Panc1 (cell line): ENCODE measurements at regions not wholly inside any gene's neighbourhood (a gene's known extent, or its start where the extent isn't known, plus 50 kb on each side); places are given as distances from the start of the nearest gene placed in this dataset.

Experiments
- ATAC-seq: fragments of 200-7000 bp; cut with Tn5 transposase; 2 replicates; pipeline ENCODE4 v1.9.1; 2020; ENCODE audit warnings: mild to moderate bottlenecking, moderate library complexity
- BruUV-seq: library from RNA; stranded (reverse); fragments of 400-500 nt; replicated peaks from 2 replicates; lab custom pipeline; 2021; lab: Mats Ljungman, UMichigan
- CTCF ChIA-PET: fragments of 300-600 bp; sonication (Branson Sonifier 250); formaldehyde crosslinking; loops from one replicate; lab custom pipeline; 2022; ENCODE audit warnings: antibody characterized with exemption; lab: Charles Lee
- POLR2A ChIA-PET: fragments of 300-600 bp; sonication (Branson Sonifier 250); formaldehyde crosslinking; loops from one replicate; lab custom pipeline; 2022; ENCODE audit warnings: antibody characterized with exemption; lab: Charles Lee
- DNase-seq: peaks from one replicate; pipeline ENCODE4 v3.0.0-alpha.2; 2010; ENCODE audit warnings: low read depth, low spot score
- H3K27ac ChIP-seq: 2 replicates; pipeline ENCODE4 v1.5.1; 2011; ENCODE audit warnings: mild to moderate bottlenecking, low read length, inconsistent platforms
- H3K27me3 ChIP-seq: fragments of 200-500 bp; sonication (Bioruptor generic); 2 replicates; pipeline ENCODE4 v1.6.0; 2014; ENCODE audit warnings: low read length, inconsistent platforms; ENCODE audit not compliant: control insufficient read depth, insufficient read depth
- H3K36me3 ChIP-seq: fragments of 200-500 bp; sonication (Bioruptor generic); 2 replicates; pipeline ENCODE4 v1.5.1; 2014; ENCODE audit warnings: inconsistent platforms, mild to moderate bottlenecking, low read length, moderate library complexity; ENCODE audit not compliant: control insufficient read depth, insufficient read depth
- H3K4me1 ChIP-seq: 2 replicates; pipeline ENCODE4 v1.5.1; 2011; ENCODE audit warnings: inconsistent platforms, mild to moderate bottlenecking, low read length, moderate library complexity; ENCODE audit not compliant: control insufficient read depth, insufficient read depth
- H3K4me3 ChIP-seq, 2 experiments: 2 replicates each; pipeline ENCODE4 v1.5.1; 2011 to 2012; ENCODE audit warnings: low read depth in 2 of 2, low read length in 2 of 2, mild to moderate bottlenecking in 2 of 2, inconsistent platforms in 1 of 2, moderate library complexity in 1 of 2
- H3K9me3 ChIP-seq: fragments of 200-500 bp; sonication (Bioruptor generic); 2 replicates; pipeline ENCODE4 v1.5.1; 2014; ENCODE audit warnings: low read depth, mild to moderate bottlenecking, inconsistent platforms, low read length, moderate library complexity; ENCODE audit not compliant: control insufficient read depth, insufficient read depth
- CTCF ChIP-seq: fragments of 450-650 bp; IDR thresholded peaks from 2 replicates; pipeline ENCODE4 v1.5.1; 2017; ENCODE audit warnings: mild to moderate bottlenecking
- POLR2AphosphoS5 ChIP-seq: IDR thresholded peaks from 2 replicates; pipeline ENCODE4 v1.6.1; 2012; ENCODE audit warnings: mild to moderate bottlenecking, low read depth, low read length, moderate library complexity
- REST ChIP-seq, 2 experiments: IDR thresholded peaks; 2 replicates each; pipeline ENCODE4 v1.6.1; 2011 to 2012; ENCODE audit warnings: low read depth in 2 of 2, control low read depth in 1 of 2, low read length in 1 of 2, mild to moderate bottlenecking in 1 of 2, moderate library complexity in 1 of 2; ENCODE audit not compliant: insufficient read depth in 1 of 2
- SIN3A ChIP-seq: IDR thresholded peaks from 2 replicates; pipeline ENCODE4 v1.6.1; 2012; ENCODE audit warnings: low read depth, mild to moderate bottlenecking, low read length, moderate library complexity, borderline replicate concordance; ENCODE audit not compliant: insufficient read depth
- TCF7L2 ChIP-seq: IDR thresholded peaks from 2 replicates; pipeline ENCODE4 v1.6.1; 2011; ENCODE audit warnings: mild to moderate bottlenecking, low read depth, low read length, inconsistent platforms
- in situ Hi-C: cut with HindIII; loops from 2 replicates; pipeline ENCODE4 v1.10.0; 2016; ENCODE audit warnings: low sequenced_read_pairs, low pct_unique_long_range_greater_than_20kb
- intact Hi-C: fragments of 100-400 bp; cut with micrococcal nuclease; formaldehyde crosslinking; loops from one replicate; pipeline ENCODE4 v1.10.0; 2022; ENCODE audit not compliant: unreplicated experiment

GRCh38 chr2:122596598-122596997 is 841.1 kb downstream of the TSN start:
- BruUV-seq, result no TSS peak

GRCh38 chr2:122598784-122599183 is 843.3 kb downstream of the TSN start:
- H3K27ac ChIP-seq, result no peak overlapping the region
- intact Hi-C loops (no loop called here), in situ Hi-C loops (no loop called here)
- TF ChIP-seq CTCF (no peak), SIN3A (no peak), REST (IDR thresholded peaks at IDR 0.05; ENCODE audit: insufficient read depth in 1 of 2, low read depth in 2 of 2, low read length in 1 of 2) (no peak), TCF7L2 (no peak), POLR2AphosphoS5 (no peak)
- POLR2A ChIA-PET, result no interaction called here
- no peaks in the 10 kb centered on the region for H3K27me3 ChIP-seq
- CTCF ChIA-PET, result no interaction called here
- H3K4me1 ChIP-seq, result no peaks in the 10 kb centered on the region
- no TSS peak for BruUV-seq
- H3K9me3 ChIP-seq, result no peaks in the 10 kb centered on the region
- no peaks in the 10 kb centered on the region for H3K36me3 ChIP-seq
- ATAC-seq (no peak), DNase-seq (no peak)
- no peak overlapping the region for H3K4me3 ChIP-seq

More at GRCh38 chr2:122596598-122596997, 841.1 kb downstream of the TSN start:
- H3K9me3 ChIP-seq, result no peaks in the 10 kb centered on the region
- ATAC-seq, result no peak
- H3K4me1 ChIP-seq, result no peaks in the 10 kb centered on the region
- ChIA-PET POLR2A (no interaction called here), CTCF (no interaction called here)
- no peaks in the 10 kb centered on the region for H3K27me3 ChIP-seq
- no peak for TF ChIP-seq POLR2AphosphoS5
- no peak for TF ChIP-seq SIN3A
- TF ChIP-seq CTCF, result no peak
- no peak for TF ChIP-seq TCF7L2
- TF ChIP-seq REST (IDR thresholded peaks at IDR 0.05; ENCODE audit: insufficient read depth in 1 of 2, low read depth in 2 of 2, low read length in 1 of 2), result no peak
- H3K27ac ChIP-seq, result no peak overlapping the region
- intact Hi-C loops, result no loop called here
- no peak overlapping the region for H3K4me3 ChIP-seq
- no peak for DNase-seq
- in situ Hi-C loops, result no loop called here
- H3K36me3 ChIP-seq, result no peaks in the 10 kb centered on the region
